SK-N-SH treated with all-trans-retinoic acid at 6 μM for 48 hours (cell line): ENCODE measurements at regions not wholly inside any gene's neighbourhood (a gene's known extent, or its start where the extent isn't known, plus 50 kb on each side); places are given as distances from the start of the nearest gene placed in this dataset.

Source experiments
- ARNTL ChIP-seq: fragments of 450-650 bp; formaldehyde crosslinking; IDR thresholded peaks from 2 replicates; pipeline ENCODE4 v1.5.0; 2020; ENCODE audit warnings: low read depth, mild to moderate bottlenecking, moderate library complexity, borderline replicate concordance
- PPARA ChIP-seq: fragments of 250-450 bp; sonication (Bioruptor Pico); IDR thresholded peaks from 2 replicates; pipeline ENCODE4 v1.5.0; 2020; ENCODE audit warnings: mild to moderate bottlenecking, borderline replicate concordance
- SNAI2 ChIP-seq: fragments of 250-450 bp; sonication (Bioruptor Pico); IDR thresholded peaks from 2 replicates; pipeline ENCODE4 v1.5.0; 2020; ENCODE audit warnings: mild to moderate bottlenecking, moderate library complexity
- ZFP3 ChIP-seq: fragments of 250-450 bp; sonication (Bioruptor Pico); IDR thresholded peaks from 2 replicates; pipeline ENCODE4 v1.5.0; 2020; ENCODE audit warnings: mild to moderate bottlenecking, moderate library complexity
- ZFP30 ChIP-seq: fragments of 450-650 bp; formaldehyde crosslinking; IDR thresholded peaks from 2 replicates; pipeline ENCODE4 v1.5.0; 2022; ENCODE audit warnings: mild to moderate bottlenecking, moderate library complexity
- ZNF565 ChIP-seq: fragments of 450-650 bp; formaldehyde crosslinking; conservative IDR thresholded peaks from 2 replicates; pipeline ENCODE4 v1.5.0; 2020; ENCODE audit warnings: low read depth, mild to moderate bottlenecking, moderate library complexity
- ZNF8 ChIP-seq: fragments of 450-650 bp; formaldehyde crosslinking; IDR thresholded peaks from 2 replicates; pipeline ENCODE4 v1.5.0; 2020; ENCODE audit warnings: mild to moderate bottlenecking, moderate library complexity
- TF ChIP-seq, protein P1 (sequence below): fragments of 250-450 bp; sonication (Bioruptor Pico); IDR thresholded peaks from 2 replicates; pipeline ENCODE4 v1.5.1; 2020; ENCODE audit warnings: low read depth, mild to moderate bottlenecking, moderate library complexity
- TF ChIP-seq, protein P2 (sequence below): fragments of 250-450 bp; sonication (Bioruptor Pico); IDR thresholded peaks from 2 replicates; pipeline ENCODE4 v1.5.1; 2021; ENCODE audit warnings: mild to moderate bottlenecking, moderate library complexity
- TF ChIP-seq, protein P3 (sequence below): fragments of 250-450 bp; sonication (Bioruptor Pico); IDR thresholded peaks from 2 replicates; pipeline ENCODE4 v1.8.0; 2020; ENCODE audit warnings: mild to moderate bottlenecking, moderate library complexity, borderline replicate concordance

DNA sequence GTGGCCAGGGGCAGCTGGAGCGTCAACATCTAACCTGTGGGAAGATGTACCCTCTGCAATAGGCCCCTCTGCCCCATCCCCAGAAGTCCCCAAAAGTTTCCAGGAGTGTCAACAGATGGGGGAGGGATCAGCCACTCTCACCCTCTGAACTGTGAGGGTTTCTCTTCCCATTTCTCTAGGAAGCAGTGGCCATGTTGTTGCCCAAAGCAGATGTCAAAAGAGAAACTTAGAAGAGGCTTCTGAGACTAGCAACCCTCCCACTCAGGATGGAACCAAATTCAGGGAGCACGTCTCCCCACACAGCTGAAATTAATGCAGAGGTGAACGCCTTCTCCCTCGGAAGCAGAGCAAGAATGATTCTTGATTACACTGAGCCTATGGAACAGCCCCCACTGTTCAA lies 70.3 kb downstream of the ARL4C start:
- TF ChIP-seq, protein P1, sequence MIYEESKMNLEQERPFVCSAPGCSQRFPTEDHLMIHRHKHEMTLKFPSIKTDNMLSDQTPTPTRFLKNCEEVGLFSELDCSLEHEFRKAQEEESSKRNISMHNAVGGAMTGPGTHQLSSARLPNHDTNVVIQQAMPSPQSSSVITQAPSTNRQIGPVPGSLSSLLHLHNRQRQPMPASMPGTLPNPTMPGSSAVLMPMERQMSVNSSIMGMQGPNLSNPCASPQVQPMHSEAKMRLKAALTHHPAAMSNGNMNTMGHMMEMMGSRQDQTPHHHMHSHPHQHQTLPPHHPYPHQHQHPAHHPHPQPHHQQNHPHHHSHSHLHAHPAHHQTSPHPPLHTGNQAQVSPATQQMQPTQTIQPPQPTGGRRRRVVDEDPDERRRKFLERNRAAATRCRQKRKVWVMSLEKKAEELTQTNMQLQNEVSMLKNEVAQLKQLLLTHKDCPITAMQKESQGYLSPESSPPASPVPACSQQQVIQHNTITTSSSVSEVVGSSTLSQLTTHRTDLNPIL (CRISPR knock-in tag), result no peak
- TF ChIP-seq ZFP30 (CRISPR knock-in tag) (no peak), ZFP3 (CRISPR knock-in tag) (no peak), SNAI2 (CRISPR knock-in tag) (no peak), ZNF565 (CRISPR knock-in tag) (no peak), ARNTL (no peak), PPARA (no peak), ZNF8 (CRISPR knock-in tag) (no peak)
- TF ChIP-seq, protein P2, sequence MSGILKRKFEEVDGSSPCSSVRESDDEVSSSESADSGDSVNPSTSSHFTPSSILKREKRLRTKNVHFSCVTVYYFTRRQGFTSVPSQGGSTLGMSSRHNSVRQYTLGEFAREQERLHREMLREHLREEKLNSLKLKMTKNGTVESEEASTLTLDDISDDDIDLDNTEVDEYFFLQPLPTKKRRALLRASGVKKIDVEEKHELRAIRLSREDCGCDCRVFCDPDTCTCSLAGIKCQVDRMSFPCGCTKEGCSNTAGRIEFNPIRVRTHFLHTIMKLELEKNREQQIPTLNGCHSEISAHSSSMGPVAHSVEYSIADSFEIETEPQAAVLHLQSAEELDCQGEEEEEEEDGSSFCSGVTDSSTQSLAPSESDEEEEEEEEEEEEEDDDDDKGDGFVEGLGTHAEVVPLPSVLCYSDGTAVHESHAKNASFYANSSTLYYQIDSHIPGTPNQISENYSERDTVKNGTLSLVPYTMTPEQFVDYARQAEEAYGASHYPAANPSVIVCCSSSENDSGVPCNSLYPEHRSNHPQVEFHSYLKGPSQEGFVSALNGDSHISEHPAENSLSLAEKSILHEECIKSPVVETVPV (CRISPR knock-in tag), result no peak
- TF ChIP-seq, protein P3, sequence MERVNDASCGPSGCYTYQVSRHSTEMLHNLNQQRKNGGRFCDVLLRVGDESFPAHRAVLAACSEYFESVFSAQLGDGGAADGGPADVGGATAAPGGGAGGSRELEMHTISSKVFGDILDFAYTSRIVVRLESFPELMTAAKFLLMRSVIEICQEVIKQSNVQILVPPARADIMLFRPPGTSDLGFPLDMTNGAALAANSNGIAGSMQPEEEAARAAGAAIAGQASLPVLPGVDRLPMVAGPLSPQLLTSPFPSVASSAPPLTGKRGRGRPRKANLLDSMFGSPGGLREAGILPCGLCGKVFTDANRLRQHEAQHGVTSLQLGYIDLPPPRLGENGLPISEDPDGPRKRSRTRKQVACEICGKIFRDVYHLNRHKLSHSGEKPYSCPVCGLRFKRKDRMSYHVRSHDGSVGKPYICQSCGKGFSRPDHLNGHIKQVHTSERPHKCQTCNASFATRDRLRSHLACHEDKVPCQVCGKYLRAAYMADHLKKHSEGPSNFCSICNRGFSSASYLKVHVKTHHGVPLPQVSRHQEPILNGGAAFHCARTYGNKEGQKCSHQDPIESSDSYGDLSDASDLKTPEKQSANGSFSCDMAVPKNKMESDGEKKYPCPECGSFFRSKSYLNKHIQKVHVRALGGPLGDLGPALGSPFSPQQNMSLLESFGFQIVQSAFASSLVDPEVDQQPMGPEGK, result no peak
